ENCODE measurements at regions not wholly inside any gene's neighbourhood (a gene's known extent, or its start where the extent isn't known, plus 50 kb on each side); places are given as distances from the start of the nearest gene placed in this dataset.

- H3K27ac ChIP-seq (ENCODE audit: low read length in 2 of 2), result no peak overlapping the region
- H2AFZ ChIP-seq (ENCODE audit: insufficient read depth, low read depth, low read length, poor library complexity, severe bottlenecking), result no peak overlapping the region
- H3K27ac Mint-ChIP-seq, result no peak overlapping the region
- no peaks in the 10 kb centered on the region for H3K27me3 Mint-ChIP-seq
- no peaks in the 10 kb centered on the region for H3K4me1 ChIP-seq (ENCODE audit: control insufficient read depth in 2 of 2, insufficient read depth in 2 of 2, low read length in 2 of 2)
- CTCF ChIA-PET, result no interaction called here
- no peaks in the 10 kb centered on the region for H3K79me2 ChIP-seq (ENCODE audit: control insufficient read depth, insufficient read depth, low read length)
- ATAC-seq (ENCODE audit: low read depth) (no peak), DNase-seq (no peak)
- H3K9ac ChIP-seq (ENCODE audit: low read length), result no peak overlapping the region
- no peaks in the 10 kb centered on the region for H3K4me1 Mint-ChIP-seq
- intact Hi-C loops (cut with micrococcal nuclease), result no loop called here
- peaks cover 6% of the 10 kb centered on the region for H3K9me3 Mint-ChIP-seq (ENCODE audit: insufficient read depth)
- H3K4me3 Mint-ChIP-seq, result no peak overlapping the region
- H3K4me3 ChIP-seq (ENCODE audit: control extremely low read depth in 1 of 5, extremely low read depth in 1 of 5, insufficient read depth in 1 of 5, low read depth in 2 of 5, low read length in 4 of 5), result no peak overlapping the region
- no peaks in the 10 kb centered on the region for H4K20me1 ChIP-seq (ENCODE audit: control insufficient read depth, insufficient read depth, low read length, poor library complexity, severe bottlenecking)
- no CpG with 5 or more reads among the region's 1 CpG for WGBS (ENCODE audit: insufficient coverage)
- POLR2A ChIA-PET, result no interaction called here
- TF ChIP-seq EZH2 (IDR thresholded peaks at IDR 0.05; ENCODE audit: borderline replicate concordance, insufficient read depth, low read depth, low read length, poor library complexity, severe bottlenecking), result no peak
- TF ChIP-seq CTCF (IDR thresholded peaks at IDR 0.05), result no peak
- peaks cover 0 to 5% (median 0%) of the 10 kb centered on the region in 3 donors for H3K9me3 ChIP-seq (ENCODE audit: control extremely low read depth in 1 of 3, control insufficient read depth in 2 of 3, insufficient read depth in 1 of 3, low read length in 2 of 3)
- H3K36me3 ChIP-seq (replicated peaks in 1 of 2; ENCODE audit: control extremely low read depth in 1 of 2, control insufficient read depth in 1 of 2, extremely low read depth in 1 of 2, insufficient read depth in 2 of 2, low read length in 1 of 2), result no peaks in the 10 kb centered on the region
- no peak overlapping the region for H3K4me2 ChIP-seq (replicated peaks; ENCODE audit: low read depth, low read length, poor library complexity, severe bottlenecking)
- no peaks in the 10 kb centered on the region for H3K27me3 ChIP-seq (replicated peaks in 1 of 4; ENCODE audit: control extremely low read depth in 1 of 4, control insufficient read depth in 3 of 4, insufficient read depth in 4 of 4, low read length in 3 of 4)
Measured at GRCh38 chr13:47349211-47349610, 452.4 kb upstream of the HTR2A start.

- Mint-ChIP-seq H3K27ac (no peak overlapping the region), H3K9me3 (ENCODE audit: insufficient read depth) (peaks cover 2% of the 10 kb centered on the region), H3K27me3 (peaks cover 4% of the 10 kb centered on the region), H3K4me3 (no peak overlapping the region), H3K4me1 (no peaks in the 10 kb centered on the region)
- TF ChIP-seq EZH2 (IDR thresholded peaks at IDR 0.05; ENCODE audit: borderline replicate concordance, insufficient read depth, low read depth, low read length, poor library complexity, severe bottlenecking) (no peak), CTCF (IDR thresholded peaks at IDR 0.05) (no peak)
- DNase-seq, result no peak
- ChIA-PET POLR2A (no interaction called here), CTCF (no interaction called here)
- H3K27ac ChIP-seq (ENCODE audit: low read length in 2 of 2), result no peak overlapping the region
- no peak overlapping the region for H3K4me2 ChIP-seq (replicated peaks; ENCODE audit: low read depth, low read length, poor library complexity, severe bottlenecking)
- H4K20me1 ChIP-seq (ENCODE audit: control insufficient read depth, insufficient read depth, low read length, poor library complexity, severe bottlenecking), result no peaks in the 10 kb centered on the region
- 85% methylated on average over 4 of the region's 7 CpGs for whole genome bisulfite sequencing (ENCODE audit: insufficient coverage)
- no peak overlapping the region for H3K9ac ChIP-seq (ENCODE audit: low read length)
- H3K9me3 ChIP-seq (ENCODE audit: control extremely low read depth in 1 of 3, control insufficient read depth in 2 of 3, insufficient read depth in 1 of 3, low read length in 2 of 3), result peaks cover 0 to 6% (median 0%) of the 10 kb centered on the region in 3 donors
- intact Hi-C loops (cut with micrococcal nuclease), result no loop called here
- H3K27me3 ChIP-seq (replicated peaks in 1 of 4; ENCODE audit: control extremely low read depth in 1 of 4, control insufficient read depth in 3 of 4, insufficient read depth in 4 of 4, low read length in 3 of 4), result no peaks in the 10 kb centered on the region
- ATAC-seq (ENCODE audit: low read depth), result no peak
- no peak overlapping the region for H2AFZ ChIP-seq (ENCODE audit: insufficient read depth, low read depth, low read length, poor library complexity, severe bottlenecking)
- H3K79me2 ChIP-seq (ENCODE audit: control insufficient read depth, insufficient read depth, low read length), result no peaks in the 10 kb centered on the region
- H3K4me1 ChIP-seq (ENCODE audit: control insufficient read depth in 2 of 2, insufficient read depth in 2 of 2, low read length in 2 of 2), result no peaks in the 10 kb centered on the region
- no peak overlapping the region for H3K4me3 ChIP-seq (ENCODE audit: control extremely low read depth in 1 of 5, extremely low read depth in 1 of 5, insufficient read depth in 1 of 5, low read depth in 2 of 5, low read length in 4 of 5)
- no peaks in the 10 kb centered on the region for H3K36me3 ChIP-seq (replicated peaks in 1 of 2; ENCODE audit: control extremely low read depth in 1 of 2, control insufficient read depth in 1 of 2, extremely low read depth in 1 of 2, insufficient read depth in 2 of 2, low read length in 1 of 2)
Measured at GRCh38 chr13:47337781-47338507, 441.1 kb upstream of the HTR2A start.

Data from B cell (primary cell).